A673 (cell line): ENCODE measurements at regions not wholly inside any gene's neighbourhood (a gene's known extent, or its start where the extent isn't known, plus 50 kb on each side); places are given as distances from the start of the nearest gene placed in this dataset.

Experiments used
- BruUV-seq: library from RNA; stranded (reverse); fragments of 400-500 nt; replicated peaks from 2 replicates; lab custom pipeline; 2021; lab: Mats Ljungman, UMichigan
- CTCF ChIA-PET: fragments of 300-600 bp; sonication (Branson Sonifier 250); formaldehyde crosslinking; loops from one replicate; lab custom pipeline; 2022; ENCODE audit warnings: antibody characterized with exemption; lab: Charles Lee
- POLR2A ChIA-PET: fragments of 300-600 bp; sonication (Branson Sonifier 250); formaldehyde crosslinking; loops from one replicate; lab custom pipeline; 2022; ENCODE audit warnings: antibody characterized with exemption; ENCODE audit not compliant: low non-redundant PET; lab: Charles Lee
- DNase-seq: peaks from one replicate; pipeline ENCODE4 v3.0.0-alpha.2; 2015; ENCODE audit warnings: low spot score
- H3K27ac ChIP-seq: fragments of 200-600 bp; sonication (generic); 2 replicates; pipeline ENCODE4 v1.5.1; 2016; ENCODE audit warnings: mixed run types, low read depth, mild to moderate bottlenecking, mixed read lengths, antibody characterized with exemption, low read length; ENCODE audit not compliant: poor library complexity, severe bottlenecking
- H3K27me3 ChIP-seq: fragments of 200-600 bp; sonication (generic); replicated peaks from 2 replicates; pipeline ENCODE4 v1.6.1; 2017; ENCODE audit warnings: mixed run types, low read depth, mild to moderate bottlenecking, mixed read lengths, antibody characterized with exemption, low read length; ENCODE audit not compliant: insufficient read depth, poor library complexity
- H3K36me3 ChIP-seq: fragments of 200-600 bp; sonication (generic); 2 replicates; pipeline ENCODE4 v1.6.1; 2016; ENCODE audit warnings: mixed run types, mild to moderate bottlenecking, mixed read lengths, antibody characterized with exemption, low read length; ENCODE audit not compliant: insufficient read depth, poor library complexity, severe bottlenecking
- H3K4me1 ChIP-seq: fragments of 200-600 bp; sonication (generic); 2 replicates; pipeline ENCODE4 v1.6.1; 2017; ENCODE audit warnings: mixed run types, mild to moderate bottlenecking, mixed read lengths, antibody characterized with exemption, low read length; ENCODE audit not compliant: insufficient read depth, poor library complexity, severe bottlenecking
- H3K4me3 ChIP-seq: fragments of 200-600 bp; sonication (generic); 2 replicates; pipeline ENCODE4 v1.5.1; 2016; ENCODE audit warnings: low read depth, mixed run types, mild to moderate bottlenecking, mixed read lengths, low read length; ENCODE audit not compliant: poor library complexity, severe bottlenecking
- H3K9me3 ChIP-seq: fragments of 200-600 bp; sonication (generic); 2 replicates; pipeline ENCODE4 v1.6.1; 2016; ENCODE audit warnings: mixed run types, low read depth, mild to moderate bottlenecking, mixed read lengths, antibody characterized with exemption, low read length; ENCODE audit not compliant: poor library complexity, severe bottlenecking
- CTCF ChIP-seq: fragments of 300-800, 200-600 bp; sonication (generic); conservative IDR thresholded peaks from 2 replicates; pipeline ENCODE4 v1.5.1; 2017; ENCODE audit warnings: low read depth, mild to moderate bottlenecking, antibody characterized with exemption, low read length, moderate library complexity, mixed read lengths
- EZH2 ChIP-seq: fragments of 200-600 bp; sonication (generic); IDR thresholded peaks from 2 replicates; pipeline ENCODE4 v1.6.1; 2017; ENCODE audit warnings: borderline replicate concordance, low read depth, mild to moderate bottlenecking, mixed read lengths, antibody characterized with exemption, low read length; ENCODE audit not compliant: poor library complexity, severe bottlenecking
- intact Hi-C: fragments of 100-400 bp; cut with micrococcal nuclease; formaldehyde crosslinking; loops from one replicate; pipeline ENCODE4 v1.10.0; 2022; ENCODE audit not compliant: unreplicated experiment

- ChIA-PET CTCF (no interaction called here), POLR2A (no interaction called here)
- intact Hi-C loops: no loop called here
- no TSS peak for BruUV-seq
- DNase-seq: no peak
- H3K4me1 ChIP-seq: no peaks in the 10 kb centered on the region
- no peak for TF ChIP-seq EZH2
- TF ChIP-seq CTCF: no peak
- H3K9me3 ChIP-seq: peaks cover 35% of the 10 kb centered on the region
- H3K4me3 ChIP-seq: no peak overlapping the region
- no peaks in the 10 kb centered on the region for H3K27me3 ChIP-seq
- no peak overlapping the region for H3K27ac ChIP-seq
- no peaks in the 10 kb centered on the region for H3K36me3 ChIP-seq
Observed at GRCh38 chr11:42255906-42256305, 796.5 kb upstream of the LRRC4C start.

GRCh38 chr11:42257534-42257933, 798.1 kb upstream of the LRRC4C start:
- DNase-seq: no peak
- POLR2A ChIA-PET: no interaction called here
- TF ChIP-seq EZH2: no peak
- intact Hi-C loops: no loop called here
- CTCF ChIA-PET: no interaction called here
- no TSS peak for BruUV-seq
- H3K9me3 ChIP-seq: peaks cover 35% of the 10 kb centered on the region
- no peaks in the 10 kb centered on the region for H3K27me3 ChIP-seq
- H3K36me3 ChIP-seq: no peaks in the 10 kb centered on the region
- H3K4me1 ChIP-seq: no peaks in the 10 kb centered on the region
- H3K4me3 ChIP-seq: no peak overlapping the region
- H3K27ac ChIP-seq: no peak overlapping the region

GRCh38 chr11:42265072-42265471, 805.6 kb upstream of the LRRC4C start:
- no peaks in the 10 kb centered on the region for H3K27me3 ChIP-seq
- BruUV-seq: no TSS peak
- no peak for DNase-seq

More at GRCh38 chr11:42265072-42265471, 805.6 kb upstream of the LRRC4C start:
- Histone ChIP-seq H3K27ac (no peak overlapping the region), H3K4me1 (no peaks in the 10 kb centered on the region), H3K9me3 (peaks cover 6% of the 10 kb centered on the region), H3K4me3 (no peak overlapping the region), H3K36me3 (no peaks in the 10 kb centered on the region)
- CTCF ChIA-PET: no interaction called here
- TF ChIP-seq CTCF (no peak), EZH2 (no peak)
- intact Hi-C loops: no loop called here
- POLR2A ChIA-PET: no interaction called here
